Erythroblast (primary cell): ENCODE measurements at regions not wholly inside any gene's neighbourhood (a gene's known extent, or its start where the extent isn't known, plus 50 kb on each side); places are given as distances from the start of the nearest gene placed in this dataset.

Experiments used
- GATA1 ChIP-seq: IDR thresholded peaks from 2 replicates; pipeline ENCODE4 v1.6.1; 2011; ENCODE audit warnings: low read depth, mild to moderate bottlenecking, control low read depth, low read length, moderate library complexity
- POLR2A ChIP-seq: IDR thresholded peaks from 2 replicates; pipeline ENCODE4 v1.6.1; 2011; ENCODE audit warnings: mild to moderate bottlenecking, low read length

- no peak for TF ChIP-seq POLR2A
- TF ChIP-seq GATA1, result no peak
Measured at GRCh38 chr1:230008721-230009120, 58.3 kb upstream of the GALNT2 start.
